Progenitor cell of endocrine pancreas (in vitro differentiated cells): ENCODE measurements at regions not wholly inside any gene's neighbourhood (a gene's known extent, or its start where the extent isn't known, plus 50 kb on each side); places are given as distances from the start of the nearest gene placed in this dataset.

Experiments
- DNase-seq: peaks from one replicate; pipeline ENCODE4 v3.0.0; 2021; ENCODE audit warnings: low spot score; ENCODE audit not compliant: unreplicated experiment
- H3K27ac Mint-ChIP-seq: 2 replicates; pipeline ENCODE4 v1.8.0; 2021; ENCODE audit warnings: mild to moderate bottlenecking, moderate library complexity, mixed read lengths
- H3K27me3 Mint-ChIP-seq: 2 replicates; pipeline ENCODE4 v1.8.0; 2021; ENCODE audit warnings: mixed read lengths
- H3K36me3 Mint-ChIP-seq: 2 replicates; pipeline ENCODE4 v1.8.0; 2022; ENCODE audit warnings: mixed read lengths; ENCODE audit not compliant: insufficient read depth
- H3K4me1 Mint-ChIP-seq: 2 replicates; pipeline ENCODE4 v1.8.0; 2021; ENCODE audit warnings: low read depth, mixed read lengths
- H3K4me3 Mint-ChIP-seq: 2 replicates; pipeline ENCODE4 v1.8.0; 2021; ENCODE audit warnings: low read depth, mild to moderate bottlenecking, moderate library complexity, mixed read lengths
- H3K9me3 Mint-ChIP-seq: 2 replicates; pipeline ENCODE4 v1.8.0; 2021; ENCODE audit warnings: low read depth, mixed read lengths
- CTCF ChIP-seq: fragments of 200-600 bp; sonication (generic); IDR thresholded peaks from one replicate; pipeline ENCODE4 v1.5.0; 2021; ENCODE audit warnings: antibody characterized with exemption, mild to moderate bottlenecking; ENCODE audit not compliant: unreplicated experiment

DNA sequence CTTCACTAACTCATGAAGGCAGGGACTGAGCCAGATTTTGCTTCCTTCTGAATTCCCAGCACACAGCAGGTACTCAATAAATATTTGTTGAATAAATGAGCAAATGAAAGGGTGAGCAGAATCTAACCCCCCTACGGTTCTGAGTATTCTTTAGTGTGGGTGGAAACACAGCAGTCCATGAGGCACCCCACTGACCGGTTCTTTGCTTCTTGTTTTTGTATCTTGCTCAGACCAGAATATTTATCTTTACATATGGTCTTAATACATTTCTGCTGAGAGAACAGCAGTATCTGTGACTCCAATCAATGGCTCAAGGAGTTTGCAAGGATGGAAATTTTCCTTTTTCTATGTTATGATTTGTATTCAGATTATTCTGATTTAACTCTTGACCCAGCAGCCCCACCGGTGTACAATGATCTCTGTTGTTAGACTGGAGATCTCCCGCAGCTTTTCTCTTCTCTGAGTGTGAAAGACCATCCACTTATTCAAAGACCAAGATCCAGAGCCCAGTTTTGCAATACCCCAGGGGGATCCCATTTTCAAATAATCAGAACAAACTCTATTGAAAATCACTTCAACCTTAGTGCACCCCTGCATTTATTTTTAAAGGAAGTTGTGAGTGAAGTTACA is 506.5 kb upstream of the TNP1 start:
- Mint-ChIP-seq H3K36me3 (no peaks in the 10 kb centered on the region), H3K4me1 (no peaks in the 10 kb centered on the region), H3K27me3 (peaks cover 2% of the 10 kb centered on the region), H3K9me3 (no peaks in the 10 kb centered on the region), H3K27ac (no peak overlapping the region), H3K4me3 (no peak overlapping the region)
- no peak for TF ChIP-seq CTCF
- no peak for DNase-seq

- DNase-seq = no peak
- no peak for TF ChIP-seq CTCF
- Mint-ChIP-seq H3K9me3 (no peaks in the 10 kb centered on the region), H3K4me1 (peaks cover 6% of the 10 kb centered on the region), H3K27me3 (peaks cover 2% of the 10 kb centered on the region), H3K36me3 (no peaks in the 10 kb centered on the region), H3K27ac (no peak overlapping the region), H3K4me3 (no peak overlapping the region)
Measured at GRCh38 chr2:217365656-217366055, 505.8 kb upstream of the TNP1 start.

- H3K27ac Mint-ChIP-seq = no peak overlapping the region
- no peak overlapping the region for H3K4me3 Mint-ChIP-seq
- no peak for TF ChIP-seq CTCF
- no peaks in the 10 kb centered on the region for H3K36me3 Mint-ChIP-seq
- peaks cover 6% of the 10 kb centered on the region for H3K4me1 Mint-ChIP-seq
- no peaks in the 10 kb centered on the region for H3K9me3 Mint-ChIP-seq
- DNase-seq = no peak
- peaks cover 2% of the 10 kb centered on the region for H3K27me3 Mint-ChIP-seq
Measured at GRCh38 chr2:217364224-217364623, 504.4 kb upstream of the TNP1 start.

- Mint-ChIP-seq H3K9me3 (no peaks in the 10 kb centered on the region), H3K4me1 (peaks cover 10% of the 10 kb centered on the region), H3K27ac (no peak overlapping the region), H3K27me3 (peaks cover 3% of the 10 kb centered on the region), H3K36me3 (no peaks in the 10 kb centered on the region), H3K4me3 (no peak overlapping the region)
- no peak for TF ChIP-seq CTCF
- no peak for DNase-seq
Measured at GRCh38 chr2:217363470-217363869, 503.6 kb upstream of the TNP1 start.

DNA sequence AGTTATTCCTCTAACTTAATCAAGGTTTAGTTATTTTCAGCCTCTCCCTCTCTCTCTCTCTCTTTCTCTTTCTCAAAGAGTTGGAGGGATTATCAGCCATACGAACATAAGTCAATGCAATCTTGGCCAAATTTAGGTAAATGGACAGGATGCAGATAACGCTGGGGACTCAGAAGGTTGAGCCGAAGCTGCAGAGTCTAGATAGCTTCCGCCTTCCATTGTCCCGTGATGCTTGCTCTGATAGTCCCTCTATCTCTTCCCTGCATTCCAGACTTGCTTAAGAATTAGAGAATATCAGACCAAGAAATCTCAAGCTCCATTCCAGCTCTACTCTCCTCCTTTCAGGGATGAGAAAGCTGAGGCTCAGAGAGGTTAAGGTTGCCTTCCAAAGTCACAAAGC is 502.8 kb upstream of the TNP1 start:
- no peak for DNase-seq
- Mint-ChIP-seq H3K4me3 (no peak overlapping the region), H3K9me3 (no peaks in the 10 kb centered on the region), H3K4me1 (peaks cover 17% of the 10 kb centered on the region), H3K27ac (no peak overlapping the region), H3K36me3 (no peaks in the 10 kb centered on the region), H3K27me3 (peaks cover 5% of the 10 kb centered on the region)
- TF ChIP-seq CTCF = no peak
